Activated naive CD4-positive, alpha-beta T cell treated with anti-CD3 and anti-CD28 coated beads for 36 hours (primary cell): ENCODE measurements at regions not wholly inside any gene's neighbourhood (a gene's known extent, or its start where the extent isn't known, plus 50 kb on each side); places are given as distances from the start of the nearest gene placed in this dataset.

ENCODE experiments used
- CTCF ChIA-PET: fragments of 350-600 bp; sonication (Branson Sonifier 250); formaldehyde crosslinking; loops from one replicate; lab custom pipeline; 2021; ENCODE audit warnings: antibody characterized with exemption; lab: Charles Lee
- DNase-seq: peaks from one replicate; pipeline ENCODE4 v3.0.0-alpha.2; 2020
- H3K27ac Mint-ChIP-seq: one replicate; pipeline ENCODE4 v1.8.0; 2021; ENCODE audit warnings: mild to moderate bottlenecking, mixed read lengths
- H3K27me3 Mint-ChIP-seq: one replicate; pipeline ENCODE4 v1.8.0; 2021; ENCODE audit warnings: low read depth, mixed read lengths
- H3K36me3 Mint-ChIP-seq: one replicate; pipeline ENCODE4 v1.8.0; 2021; ENCODE audit warnings: low read depth, mixed read lengths
- H3K4me1 Mint-ChIP-seq: one replicate; pipeline ENCODE4 v1.8.0; 2021; ENCODE audit warnings: low read depth, mixed read lengths
- H3K4me3 Mint-ChIP-seq: one replicate; pipeline ENCODE4 v1.8.0; 2021; ENCODE audit warnings: mild to moderate bottlenecking, moderate library complexity, mixed read lengths
- H3K9me3 Mint-ChIP-seq: one replicate; pipeline ENCODE4 v1.8.0; 2021; ENCODE audit warnings: mixed read lengths
- intact Hi-C: fragments of 100-400 bp; cut with micrococcal nuclease; formaldehyde crosslinking; loops from one replicate; pipeline ENCODE4 v1.15.1; 2023

DNA sequence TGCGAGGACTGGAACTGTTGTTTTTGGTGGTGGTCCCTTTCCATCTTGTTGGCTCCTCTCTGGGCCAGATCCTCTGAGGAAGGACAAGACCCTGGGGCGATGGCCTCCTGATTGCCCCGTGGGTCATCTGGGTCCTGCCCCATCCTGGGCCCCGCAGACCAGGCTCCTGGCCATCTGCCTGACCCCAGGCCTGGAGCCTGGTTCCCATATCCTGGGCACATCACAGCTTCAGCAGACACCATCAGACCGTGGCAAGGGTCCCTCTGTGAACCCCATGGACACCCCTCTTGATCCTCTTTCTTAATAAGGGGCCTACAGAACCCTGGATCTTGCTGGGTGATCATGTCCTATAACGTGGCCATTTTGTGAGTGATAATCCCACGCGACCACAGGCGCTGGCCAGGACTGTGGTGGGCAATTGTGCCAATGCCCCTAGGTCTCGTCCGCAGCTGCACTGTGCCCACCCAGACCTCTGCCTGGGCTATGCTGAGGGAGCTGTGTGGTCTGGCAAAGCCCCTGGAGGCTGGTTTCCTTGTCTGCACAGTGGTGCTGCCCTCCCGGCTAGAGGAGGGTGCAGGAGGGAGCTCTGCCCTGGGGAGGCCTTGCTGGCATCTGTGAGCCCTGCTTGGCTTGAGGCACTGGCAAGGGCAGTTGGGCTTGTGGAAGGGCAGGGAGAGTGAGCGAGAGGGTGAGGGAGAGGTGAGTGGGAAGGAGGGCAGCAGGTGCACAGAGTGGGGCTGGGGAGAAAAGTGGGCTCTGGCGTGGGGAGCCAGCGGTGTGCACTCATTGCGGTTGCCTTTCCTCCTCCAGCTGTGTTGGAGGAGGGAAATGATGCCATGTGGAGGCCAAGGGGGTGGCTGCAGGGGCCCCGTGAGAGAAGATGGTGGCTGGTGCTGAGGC is 53.1 kb upstream of the PRR23E start:
- CTCF ChIA-PET = no interaction called here
- Mint-ChIP-seq H3K27ac (no peak overlapping the region), H3K9me3 (peaks cover 2% of the 10 kb centered on the region), H3K27me3 (peaks cover 28% of the 10 kb centered on the region), H3K4me1 (peaks cover 4% of the 10 kb centered on the region), H3K36me3 (no peaks in the 10 kb centered on the region), H3K4me3 (no peak overlapping the region)
- DNase-seq = no peak
- intact Hi-C loops = no loop called here

DNA sequence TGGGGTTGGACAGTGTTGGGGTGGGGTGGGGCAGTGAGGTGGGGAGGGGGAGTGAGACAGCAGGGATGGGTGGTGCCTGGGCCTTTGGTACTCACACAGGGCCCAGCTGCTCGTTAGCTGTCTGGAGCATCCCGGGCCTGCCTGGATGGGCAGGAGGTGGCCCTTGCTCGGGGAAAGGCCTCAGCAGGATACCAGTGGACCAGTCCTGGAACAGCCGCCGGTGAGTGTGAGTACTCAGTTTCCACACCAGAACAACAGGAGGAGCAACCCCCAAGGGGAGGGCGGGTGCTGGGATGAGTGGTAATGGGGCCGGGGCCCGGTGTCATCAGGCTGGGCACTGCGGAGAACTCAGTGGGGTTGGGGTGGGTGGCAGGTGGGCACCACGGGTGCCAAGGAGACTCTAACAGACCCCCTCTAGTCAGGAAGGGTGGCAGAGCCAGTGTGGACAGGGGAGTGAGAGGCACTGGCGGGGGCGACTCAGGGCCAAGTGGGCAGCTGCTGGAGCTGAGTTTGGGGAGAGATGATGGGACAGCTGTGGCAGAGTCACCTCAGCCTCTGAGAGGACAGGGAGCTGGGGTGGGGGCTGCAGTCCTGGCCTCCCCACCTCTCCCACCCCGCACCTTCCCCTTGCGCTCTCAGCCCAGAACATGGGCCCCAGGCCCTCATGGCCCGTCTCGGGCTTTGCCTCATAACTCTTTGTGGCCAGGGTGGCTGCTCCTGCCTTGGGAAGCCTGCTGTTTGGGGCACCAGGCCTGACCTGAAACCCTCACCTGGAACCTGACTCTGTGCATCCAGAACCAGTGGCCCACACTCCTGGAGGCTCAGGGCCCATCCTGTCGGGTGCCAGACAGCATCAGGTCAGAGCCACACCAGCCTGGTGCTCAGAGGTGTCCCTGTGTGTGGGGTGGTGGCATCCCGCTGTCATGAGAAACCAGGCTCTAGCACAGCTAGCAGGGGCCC is 52.1 kb upstream of the PRR23E start:
- Mint-ChIP-seq H3K27me3 (peaks cover 25% of the 10 kb centered on the region), H3K4me3 (no peak overlapping the region), H3K9me3 (peaks cover 2% of the 10 kb centered on the region), H3K36me3 (no peaks in the 10 kb centered on the region), H3K27ac (no peak overlapping the region), H3K4me1 (peaks cover 3% of the 10 kb centered on the region)
- intact Hi-C loops = no loop called here
- CTCF ChIA-PET = no interaction called here
- DNase-seq = no peak

DNA sequence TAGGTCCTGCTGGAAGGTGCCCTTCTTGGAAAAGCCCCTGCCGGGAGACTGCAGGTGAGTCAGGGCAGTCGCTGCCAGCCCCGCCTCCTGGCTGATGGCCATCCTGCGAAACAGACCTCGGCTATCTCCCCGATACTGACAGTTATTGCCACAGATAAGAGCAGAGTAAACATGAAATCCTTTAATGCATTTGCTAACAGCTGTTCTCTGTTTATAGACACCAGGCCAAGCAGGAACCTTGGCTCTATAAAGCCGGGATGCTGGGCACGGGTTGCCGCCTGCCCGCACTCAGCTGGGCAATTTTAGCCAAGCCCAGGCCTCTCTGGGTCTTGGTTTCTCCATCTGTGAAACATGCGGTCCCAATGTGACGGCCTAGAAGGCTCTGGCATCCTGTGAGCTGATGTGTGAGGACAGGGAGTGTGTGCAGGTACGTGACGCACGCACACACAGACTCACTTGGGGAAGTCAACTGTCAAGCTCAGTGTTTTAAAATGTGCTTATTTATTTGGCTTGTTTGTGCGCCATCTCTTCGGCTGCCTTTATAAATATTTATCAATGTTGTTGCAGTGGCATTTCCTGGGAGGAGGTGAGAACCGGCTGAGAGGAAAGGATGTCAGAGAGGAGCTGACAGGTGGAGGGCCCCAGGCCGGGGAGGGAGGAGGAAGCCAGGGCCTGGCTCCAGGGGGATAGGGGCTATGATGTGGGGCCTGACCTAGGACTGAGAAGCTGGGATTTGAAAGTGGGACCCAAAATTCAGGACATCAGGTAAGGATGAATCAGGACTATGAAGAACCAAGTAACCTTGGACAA is 50.8 kb upstream of the PRR23E start:
- no peaks in the 10 kb centered on the region for H3K4me1 Mint-ChIP-seq
- peaks cover 16% of the 10 kb centered on the region for H3K27me3 Mint-ChIP-seq
- H3K4me3 Mint-ChIP-seq = no peak overlapping the region
- no peak for DNase-seq
- intact Hi-C loops = no loop called here
- H3K27ac Mint-ChIP-seq = no peak overlapping the region
- peaks cover 2% of the 10 kb centered on the region for H3K9me3 Mint-ChIP-seq
- H3K36me3 Mint-ChIP-seq = no peaks in the 10 kb centered on the region
- CTCF ChIA-PET = no interaction called here
